Hepatocyte (in vitro differentiated cells): ENCODE measurements at regions not wholly inside any gene's neighbourhood (a gene's known extent, or its start where the extent isn't known, plus 50 kb on each side); places are given as distances from the start of the nearest gene placed in this dataset.

Experiments
- CTCF ChIP-seq: fragments of 200-600 bp; sonication (generic); IDR thresholded peaks from 2 replicates; pipeline ENCODE4 v1.5.1; 2016; ENCODE audit warnings: antibody characterized with exemption, mild to moderate bottlenecking; ENCODE audit not compliant: poor library complexity
- EZH2 ChIP-seq: fragments of 200-600 bp; sonication (generic); IDR thresholded peaks from 2 replicates; pipeline ENCODE4 v1.6.1; 2016; ENCODE audit warnings: antibody characterized with exemption, mild to moderate bottlenecking, borderline replicate concordance
- EZH2phosphoT487 ChIP-seq: fragments of 200-600 bp; sonication (generic); IDR thresholded peaks from one replicate; pipeline ENCODE4 v1.6.1; 2018; ENCODE audit warnings: antibody characterized with exemption, mild to moderate bottlenecking, low read depth, moderate library complexity; ENCODE audit not compliant: unreplicated experiment, severe bottlenecking

- TF ChIP-seq CTCF (no peak), EZH2phosphoT487 (no peak), EZH2 (no peak)
These were observed 328.5 kb upstream of the RUNX1 start for GRCh38 chr21:35377505-35378090.
